Thyroid gland (tissue), 2 donors: ENCODE measurements at regions not wholly inside any gene's neighbourhood (a gene's known extent, or its start where the extent isn't known, plus 50 kb on each side); places are given as distances from the start of the nearest gene placed in this dataset. TPM values are rescaled to one million over a fixed set of nuclear protein-coding genes. Genes with fewer than 3 reads are reported as not detected.

Source experiments
- microRNA-seq: library from miRNA; unstranded; fragments of <30 nt; microRNA quantifications from one replicate; pipeline ENCODE4, GENCODE V29; 2016
- small RNA-seq: library from RNA; depleted of rRNA; stranded (forward); fragments of <200 nt; gene quantifications from one replicate; pipeline ENCODE3, GENCODE V24; 2016

Small RNA genes lying in the stretch of these regions (microRNA-seq; reads per million reads assigned to microRNA genes)
- gene MIR466, result not detected

Small RNA genes lying in the stretch of these regions (small RNA-seq; reads per million reads assigned to genes)
- gene MIR466, result not detected
- not detected for gene RNA5SP127
